ENCODE measurements at regions not wholly inside any gene's neighbourhood (a gene's known extent, or its start where the extent isn't known, plus 50 kb on each side); places are given as distances from the start of the nearest gene placed in this dataset.
A peak's percentile ranks its signal among the peaks of the same experiment; 100 is the strongest.

DNA sequence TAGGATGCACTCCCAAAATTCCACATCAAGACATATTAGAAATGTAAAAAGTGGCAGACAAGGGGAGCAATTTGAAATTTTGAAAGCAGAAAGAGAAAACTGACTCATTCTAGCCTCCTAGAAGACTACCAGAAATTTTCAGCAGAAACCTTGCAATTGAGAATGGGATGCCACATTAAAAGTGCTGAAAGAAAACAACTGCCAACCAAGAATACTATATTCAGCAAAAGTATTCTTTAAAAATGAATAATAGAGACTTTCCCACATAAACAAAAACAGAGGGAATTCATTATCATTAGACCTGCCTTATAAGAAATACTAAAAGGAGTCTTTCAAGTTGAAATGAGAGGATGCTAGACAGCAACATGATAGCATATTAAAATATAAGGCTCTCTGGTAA, 78.3 kb upstream of the HTR2A start:
- in situ Hi-C loops (cut with HindIII; ENCODE audit: extremely low pct_ligation_motif_present, low pct_unique_long_range_greater_than_20kb): loop anchor here (10.0 kb wide), 1 partner anchor 800 kb away; no protein-coding TSS in a partner anchor
- ATAC-seq (no peak), FAIRE-seq (no peak), DNase-seq (ENCODE audit: low spot score) (no peak)
- Histone ChIP-seq H3K9ac (ENCODE audit: insufficient read depth, low read depth, low read length) (no peak overlapping the region), H3K79me2 (ENCODE audit: insufficient read depth, low read length) (no peaks in the 10 kb centered on the region), H3K27me3 (ENCODE audit: control insufficient read depth in 1 of 2, insufficient read depth in 2 of 2, low read length in 2 of 2) (no peaks in the 10 kb centered on the region), H3K9me3 (ENCODE audit: low read length) (peaks cover 11% of the 10 kb centered on the region), H4K20me1 (ENCODE audit: insufficient read depth, low read length) (no peaks in the 10 kb centered on the region), H3K27ac (ENCODE audit: extremely low read length, insufficient read depth, low read length) (no peak overlapping the region), H3K4me3 (replicated peaks in 1 of 3; ENCODE audit: insufficient read depth in 1 of 3, low read depth in 2 of 3, low read length in 3 of 3) (no peak overlapping the region), H3K36me3 (replicated peaks in 1 of 2; ENCODE audit: control insufficient read depth in 1 of 2, insufficient read depth in 2 of 2, low read length in 2 of 2) (no peaks in the 10 kb centered on the region), H2AFZ (ENCODE audit: low read length) (no peak overlapping the region), H3K4me1 (ENCODE audit: insufficient read depth, low read length) (no peaks in the 10 kb centered on the region), H3K4me2 (ENCODE audit: low read depth, low read length) (no peak overlapping the region)
- POLR2A ChIA-PET: no interaction called here
- TF ChIP-seq ZNF878 (CRISPR knock-in tag; IDR thresholded peaks at IDR 0.05) (no peak), YEATS4 (CRISPR knock-in tag; IDR thresholded peaks at IDR 0.05; ENCODE audit: borderline replicate concordance) (no peak), ZNF367 (CRISPR knock-in tag; IDR thresholded peaks at IDR 0.05; ENCODE audit: borderline replicate concordance) (no peak), ZNF136 (CRISPR knock-in tag; IDR thresholded peaks at IDR 0.05; ENCODE audit: low read depth) (peak; percentile 69; the same call in 1 of the 2 replicates), ZFP62 (CRISPR knock-in tag; IDR thresholded peaks at IDR 0.05) (no peak)
- TF ChIP-seq, protein P1, sequence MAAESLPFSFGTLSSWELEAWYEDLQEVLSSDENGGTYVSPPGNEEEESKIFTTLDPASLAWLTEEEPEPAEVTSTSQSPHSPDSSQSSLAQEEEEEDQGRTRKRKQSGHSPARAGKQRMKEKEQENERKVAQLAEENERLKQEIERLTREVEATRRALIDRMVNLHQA (CRISPR knock-in tag; IDR thresholded peaks at IDR 0.05): no peak
- TF ChIP-seq, protein P2, sequence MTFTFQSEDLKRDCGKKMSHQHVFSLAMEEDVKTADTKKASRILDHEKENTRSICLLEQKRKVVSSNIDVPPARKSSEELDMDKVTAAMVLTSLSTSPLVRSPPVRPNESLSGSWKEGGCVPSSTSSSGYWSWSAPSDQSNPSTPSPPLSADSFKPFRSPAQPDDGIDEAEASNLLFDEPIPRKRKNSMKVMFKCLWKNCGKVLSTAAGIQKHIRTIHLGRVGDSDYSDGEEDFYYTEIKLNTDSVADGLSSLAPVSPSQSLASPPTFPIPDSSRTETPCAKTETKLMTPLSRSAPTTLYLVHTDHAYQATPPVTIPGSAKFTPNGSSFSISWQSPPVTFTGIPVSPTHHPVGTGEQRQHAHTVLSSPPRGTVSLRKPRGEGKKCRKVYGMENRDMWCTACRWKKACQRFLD (CRISPR knock-in tag; IDR thresholded peaks at IDR 0.05; ENCODE audit: borderline replicate concordance): no peak
- CTCF ChIA-PET (ENCODE audit: low intra/inter-chr PET ratio, low total read pairs): no interaction called here
- intact Hi-C loops (cut with micrococcal nuclease; ENCODE audit: unreplicated experiment): loop anchor here (2.0 kb wide), 1 partner anchor 484 kb away; no protein-coding TSS in a partner anchor
- BruUV-seq (replicated peaks): no TSS peak

DNA sequence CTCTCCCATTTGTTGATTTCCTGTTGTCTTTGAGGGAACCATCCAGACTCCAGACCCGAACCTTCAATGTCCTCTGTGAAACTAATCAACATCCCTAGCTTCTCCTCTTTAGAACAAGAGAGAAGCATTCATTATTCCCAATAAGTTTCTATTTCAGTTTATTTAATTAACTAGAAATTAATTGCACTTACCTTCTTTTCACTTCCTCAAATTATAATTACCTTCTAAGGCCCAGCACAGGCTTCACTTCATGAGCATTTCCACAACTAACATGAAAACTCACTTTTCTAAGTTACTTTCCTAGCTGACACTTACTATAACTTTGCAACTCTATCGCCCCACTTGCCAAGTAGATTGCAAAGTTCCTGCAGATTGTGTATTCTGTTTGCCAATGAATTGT, 71.6 kb upstream of the HTR2A start:
- no peaks in the 10 kb centered on the region for H3K36me3 ChIP-seq (replicated peaks in 1 of 2; ENCODE audit: control insufficient read depth in 1 of 2, insufficient read depth in 2 of 2, low read length in 2 of 2)
- in situ Hi-C loops (cut with HindIII; ENCODE audit: extremely low pct_ligation_motif_present, low pct_unique_long_range_greater_than_20kb): no loop called here
- intact Hi-C loops (cut with micrococcal nuclease; ENCODE audit: unreplicated experiment): no loop called here
- H3K27ac ChIP-seq (ENCODE audit: extremely low read length, insufficient read depth, low read length): no peak overlapping the region
- H3K9me3 ChIP-seq (ENCODE audit: low read length): no peaks in the 10 kb centered on the region
- CTCF ChIA-PET (ENCODE audit: low intra/inter-chr PET ratio, low total read pairs): no interaction called here
- no TSS peak for BruUV-seq (replicated peaks)
- TF ChIP-seq ATRX (CRISPR knock-in tag; IDR thresholded peaks at IDR 0.05; ENCODE audit: borderline replicate concordance): no peak
- H3K4me3 ChIP-seq (replicated peaks in 1 of 3; ENCODE audit: insufficient read depth in 1 of 3, low read depth in 2 of 3, low read length in 3 of 3): no peak overlapping the region
- no peak overlapping the region for H3K9ac ChIP-seq (ENCODE audit: insufficient read depth, low read depth, low read length)
- POLR2A ChIA-PET: no interaction called here
- FAIRE-seq (no peak), DNase-seq (ENCODE audit: low spot score) (no peak), ATAC-seq (no peak)
- no peaks in the 10 kb centered on the region for H3K4me1 ChIP-seq (ENCODE audit: insufficient read depth, low read length)
- WGBS (ENCODE audit: low lambda C conversion rate): 1% methylated on average over 2 of the region's 2 CpGs
- H3K79me2 ChIP-seq (ENCODE audit: insufficient read depth, low read length): no peaks in the 10 kb centered on the region
- no peaks in the 10 kb centered on the region for H4K20me1 ChIP-seq (ENCODE audit: insufficient read depth, low read length)
- H3K27me3 ChIP-seq (ENCODE audit: control insufficient read depth in 1 of 2, insufficient read depth in 2 of 2, low read length in 2 of 2): no peaks in the 10 kb centered on the region
- no peak overlapping the region for H3K4me2 ChIP-seq (ENCODE audit: low read depth, low read length)
- no peak overlapping the region for H2AFZ ChIP-seq (ENCODE audit: low read length)

All from HepG2 (cell line).